ENCODE measurements at regions not wholly inside any gene's neighbourhood (a gene's known extent, or its start where the extent isn't known, plus 50 kb on each side); places are given as distances from the start of the nearest gene placed in this dataset.

DNA sequence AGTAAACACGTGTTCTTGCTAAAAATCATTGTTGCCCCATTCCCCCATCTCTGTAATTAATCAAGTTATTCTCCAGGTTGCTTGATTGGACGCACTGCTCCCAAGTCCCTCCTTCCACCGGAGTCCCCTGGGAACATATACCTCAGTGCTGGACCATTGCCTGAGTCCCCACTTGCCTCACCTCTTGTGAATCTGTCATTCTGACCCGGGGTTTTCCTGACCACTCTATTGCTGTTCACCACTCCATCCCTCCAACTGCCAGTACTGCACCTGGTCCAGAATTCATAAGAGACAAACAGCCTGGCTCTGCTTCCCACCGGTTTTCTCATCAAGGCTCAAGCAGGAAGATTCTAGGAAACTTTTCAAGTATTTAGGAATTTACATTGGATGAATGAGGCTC, 555.9 kb downstream of the VRK1 start:
- TF ChIP-seq ZNF121 (CRISPR knock-in tag; IDR thresholded peaks at IDR 0.05) (no peak), IKZF4 (CRISPR knock-in tag; IDR thresholded peaks at IDR 0.05; ENCODE audit: borderline replicate concordance, low read depth, not compliant biosample characterization) (no peak), KLF9 (CRISPR knock-in tag; IDR thresholded peaks at IDR 0.05; ENCODE audit: low read depth) (no peak)
- TF ChIP-seq, protein P1, sequence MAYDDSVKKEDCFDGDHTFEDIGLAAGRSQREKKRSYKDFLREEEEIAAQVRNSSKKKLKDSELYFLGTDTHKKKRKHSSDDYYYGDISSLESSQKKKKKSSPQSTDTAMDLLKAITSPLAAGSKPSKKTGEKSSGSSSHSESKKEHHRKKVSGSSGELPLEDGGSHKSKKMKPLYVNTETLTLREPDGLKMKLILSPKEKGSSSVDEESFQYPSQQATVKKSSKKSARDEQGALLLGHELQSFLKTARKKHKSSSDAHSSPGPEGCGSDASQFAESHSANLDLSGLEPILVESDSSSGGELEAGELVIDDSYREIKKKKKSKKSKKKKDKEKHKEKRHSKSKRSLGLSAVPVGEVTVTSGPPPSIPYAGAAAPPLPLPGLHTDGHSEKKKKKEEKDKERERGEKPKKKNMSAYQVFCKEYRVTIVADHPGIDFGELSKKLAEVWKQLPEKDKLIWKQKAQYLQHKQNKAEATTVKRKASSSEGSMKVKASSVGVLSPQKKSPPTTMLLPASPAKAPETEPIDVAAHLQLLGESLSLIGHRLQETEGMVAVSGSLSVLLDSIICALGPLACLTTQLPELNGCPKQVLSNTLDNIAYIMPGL (CRISPR knock-in tag; IDR thresholded peaks at IDR 0.05; ENCODE audit: borderline replicate concordance in 1 of 2, low read depth in 1 of 2): no peak
- TF ChIP-seq, protein P2, sequence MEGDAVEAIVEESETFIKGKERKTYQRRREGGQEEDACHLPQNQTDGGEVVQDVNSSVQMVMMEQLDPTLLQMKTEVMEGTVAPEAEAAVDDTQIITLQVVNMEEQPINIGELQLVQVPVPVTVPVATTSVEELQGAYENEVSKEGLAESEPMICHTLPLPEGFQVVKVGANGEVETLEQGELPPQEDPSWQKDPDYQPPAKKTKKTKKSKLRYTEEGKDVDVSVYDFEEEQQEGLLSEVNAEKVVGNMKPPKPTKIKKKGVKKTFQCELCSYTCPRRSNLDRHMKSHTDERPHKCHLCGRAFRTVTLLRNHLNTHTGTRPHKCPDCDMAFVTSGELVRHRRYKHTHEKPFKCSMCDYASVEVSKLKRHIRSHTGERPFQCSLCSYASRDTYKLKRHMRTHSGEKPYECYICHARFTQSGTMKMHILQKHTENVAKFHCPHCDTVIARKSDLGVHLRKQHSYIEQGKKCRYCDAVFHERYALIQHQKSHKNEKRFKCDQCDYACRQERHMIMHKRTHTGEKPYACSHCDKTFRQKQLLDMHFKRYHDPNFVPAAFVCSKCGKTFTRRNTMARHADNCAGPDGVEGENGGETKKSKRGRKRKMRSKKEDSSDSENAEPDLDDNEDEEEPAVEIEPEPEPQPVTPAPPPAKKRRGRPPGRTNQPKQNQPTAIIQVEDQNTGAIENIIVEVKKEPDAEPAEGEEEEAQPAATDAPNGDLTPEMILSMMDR (CRISPR knock-in tag; IDR thresholded peaks at IDR 0.05): no peak

Data from HepG2 (cell line).